ENCODE measurements at regions not wholly inside any gene's neighbourhood (a gene's known extent, or its start where the extent isn't known, plus 50 kb on each side); places are given as distances from the start of the nearest gene placed in this dataset.

DNA sequence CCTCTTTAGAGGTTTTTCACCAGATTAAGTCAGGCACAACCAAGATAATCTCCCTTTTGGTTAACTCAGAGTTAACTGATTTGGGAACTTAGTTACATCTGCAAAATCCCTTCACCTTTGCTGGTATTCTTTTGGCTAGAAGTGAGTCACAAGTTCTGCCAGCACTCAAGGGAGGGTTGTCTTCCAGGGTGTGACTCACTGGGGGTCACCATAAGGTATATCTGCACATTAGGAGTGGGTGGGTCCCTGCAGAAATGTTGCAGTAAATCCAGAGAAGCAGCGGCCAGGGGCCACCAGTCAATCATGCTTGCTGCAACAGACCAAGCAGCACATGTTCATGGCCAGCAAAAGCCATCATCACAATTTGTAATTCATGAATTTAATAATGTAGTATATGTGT, 59.8 kb upstream of the MAML3 start:
- DNase-seq (ENCODE audit: low read depth in 2 of 2) = no peak

DNA sequence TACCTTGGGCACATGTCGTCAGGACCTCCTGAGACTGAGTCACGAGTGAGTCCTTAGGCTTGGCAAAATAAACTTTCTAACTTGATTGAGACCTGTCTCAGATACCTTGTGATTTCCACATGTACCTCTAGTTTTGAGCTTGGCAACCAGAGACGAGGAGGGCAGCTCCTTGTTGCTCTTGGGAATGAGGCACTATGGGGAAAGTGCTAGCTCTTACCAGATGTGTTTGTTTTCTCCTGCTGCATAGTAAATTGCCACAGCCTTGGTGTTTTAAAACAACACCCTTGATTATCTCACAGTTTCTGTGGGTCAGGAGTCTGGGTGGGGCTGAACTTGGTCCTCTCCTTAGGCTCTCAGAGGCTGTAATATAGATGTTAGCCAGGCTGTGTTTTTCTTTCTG, 59.1 kb upstream of the MAML3 start:
- no peak for DNase-seq (ENCODE audit: low read depth in 2 of 2)

DNA sequence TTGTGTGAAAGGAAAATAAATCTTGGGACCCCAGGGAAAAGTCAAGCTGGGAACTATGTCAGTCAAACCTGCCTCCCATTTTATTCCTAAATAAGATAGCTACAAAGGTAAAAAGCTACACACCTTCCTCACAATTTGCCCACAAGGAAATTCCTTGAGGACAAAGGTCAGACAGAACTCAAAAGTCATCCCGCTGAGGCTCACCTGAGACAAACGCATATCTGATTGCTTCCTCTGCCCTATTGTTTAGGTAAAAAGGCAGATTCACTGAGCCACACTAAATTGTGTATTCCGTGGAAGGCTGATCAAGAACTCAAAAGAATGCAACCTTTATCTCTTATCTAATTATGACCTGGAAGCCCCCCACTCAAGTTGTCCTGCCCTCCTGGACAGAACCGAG, 58.7 kb upstream of the MAML3 start:
- no peak for DNase-seq (ENCODE audit: low read depth in 2 of 2)

- no peak for DNase-seq (ENCODE audit: low read depth in 2 of 2)
Observed at GRCh38 chr4:140212194-140212593, 58.2 kb upstream of the MAML3 start.

DNA sequence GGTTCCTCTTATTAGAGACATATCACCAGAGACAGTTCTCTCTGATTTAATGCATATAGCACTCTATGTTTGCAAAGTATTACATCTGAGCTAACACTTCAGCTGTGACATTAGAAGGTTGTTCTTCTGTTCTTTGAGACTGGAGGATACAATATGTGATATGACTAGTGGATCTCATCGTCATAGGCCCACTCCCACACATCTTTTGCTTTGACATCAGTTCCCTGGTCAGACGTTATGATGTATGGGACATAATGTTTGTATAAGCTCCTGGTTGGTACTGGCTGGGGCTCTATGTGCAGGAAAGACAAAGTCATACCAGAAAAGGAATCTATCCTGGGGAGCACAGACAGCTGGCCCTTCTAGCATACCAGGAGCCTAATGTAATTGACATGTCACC, 57.7 kb upstream of the MAML3 start:
- no peak for DNase-seq (ENCODE audit: low read depth in 2 of 2)

DNA sequence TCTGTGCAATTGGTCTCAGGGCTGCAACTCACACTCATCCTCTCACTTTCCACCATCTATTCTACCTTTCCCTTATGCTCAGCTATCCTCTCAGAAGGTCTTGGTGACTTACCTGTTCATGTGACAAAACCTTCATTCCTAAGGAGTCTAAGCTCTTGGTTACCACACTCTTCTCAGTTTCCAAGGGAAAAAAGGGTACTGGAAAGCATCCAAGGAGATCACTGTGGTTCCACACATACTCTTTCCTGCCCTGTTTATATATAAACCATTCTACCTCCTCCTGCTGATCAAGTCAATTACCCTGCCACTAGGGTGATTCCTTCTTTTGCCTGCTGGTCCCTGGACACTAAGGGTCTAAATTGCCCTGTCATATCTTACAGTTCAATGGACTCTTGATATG, 57.2 kb upstream of the MAML3 start:
- no peak for DNase-seq (ENCODE audit: low read depth in 2 of 2)

- no peak for DNase-seq (ENCODE audit: low read depth in 2 of 2)
Observed at GRCh38 chr4:140208921-140209320, 54.9 kb upstream of the MAML3 start.

All from stimulated activated CD4-positive, alpha-beta T cell treated with anti-CD3 and anti-CD28 coated beads, Interleukin-4, amount 100 ng/mL, for 48 hours (primary cell).